CD14-positive monocyte (primary cell): ENCODE measurements at regions not wholly inside any gene's neighbourhood (a gene's known extent, or its start where the extent isn't known, plus 50 kb on each side); places are given as distances from the start of the nearest gene placed in this dataset.

Experiments
- DNase-seq, 3 donors: peaks; one replicate each; pipeline ENCODE4 v3.0.0-alpha.2; 2011 to 2022
- H2AFZ ChIP-seq: 2 replicates; pipeline ENCODE4 v1.6.0; 2012; ENCODE audit warnings: mild to moderate bottlenecking, low read depth, low read length, inconsistent platforms; ENCODE audit not compliant: insufficient read depth, poor library complexity, severe bottlenecking
- H3K27ac ChIP-seq, 2 donors: 1 replicate in 1 of 2; 2 replicates in 1 of 2; pipeline ENCODE4 v1.5.1; 2012 to 2013; ENCODE audit warnings: low read length in 2 of 2, control low read depth in 1 of 2, inconsistent platforms in 1 of 2, low read depth in 1 of 2, mild to moderate bottlenecking in 1 of 2
- H3K27me3 ChIP-seq, 2 donors: one replicate each; pipeline versions ENCODE4 v1.6.0 to v1.6.1; 2011 to 2013; ENCODE audit warnings: low read length in 2 of 2; ENCODE audit not compliant: control insufficient read depth in 2 of 2, insufficient read depth in 2 of 2
- H3K36me3 ChIP-seq, 2 donors: replicated peaks in 1 of 2; 1 replicate in 1 of 2; 2 replicates in 1 of 2; pipeline versions ENCODE4 v1.5.1 to v1.6.1; 2012 to 2013; ENCODE audit warnings: low read length in 2 of 2, control low read depth in 1 of 2, inconsistent platforms in 1 of 2, mild to moderate bottlenecking in 1 of 2; ENCODE audit not compliant: insufficient read depth in 2 of 2, control insufficient read depth in 1 of 2
- H3K4me1 ChIP-seq, 2 donors: 1 replicate in 1 of 2; 2 replicates in 1 of 2; pipeline versions ENCODE4 v1.5.1 to v1.6.1; 2012 to 2013; ENCODE audit warnings: low read length in 2 of 2, control low read depth in 1 of 2, inconsistent platforms in 1 of 2, mild to moderate bottlenecking in 1 of 2, moderate library complexity in 1 of 2; ENCODE audit not compliant: insufficient read depth in 2 of 2, control insufficient read depth in 1 of 2
- H3K4me2 ChIP-seq: replicated peaks from 2 replicates; pipeline ENCODE3; 2012; ENCODE audit warnings: low read length, moderate library complexity, mild to moderate bottlenecking; ENCODE audit not compliant: poor library complexity, severe bottlenecking; ENCODE audit errors: extremely low read depth
- H3K4me3 ChIP-seq, 3 experiments: fragments of 200-600 bp in 1 of 3; sonication (generic) in 1 of 3; replicated peaks in 1 of 3; 1 replicate in 2 of 3; 2 replicates in 1 of 3; pipeline ENCODE4 v1.5.1; 2011 to 2013; ENCODE audit warnings: low read length in 3 of 3, mild to moderate bottlenecking in 3 of 3, control low read depth in 2 of 3, low read depth in 2 of 3, inconsistent platforms in 1 of 3, moderate library complexity in 1 of 3
- H3K79me2 ChIP-seq: 2 replicates; pipeline ENCODE4 v1.6.0; 2012; ENCODE audit warnings: mild to moderate bottlenecking, control low read depth, inconsistent platforms, low read length, moderate library complexity; ENCODE audit not compliant: insufficient read depth
- H3K9ac ChIP-seq: 2 replicates; pipeline ENCODE4 v1.6.0; 2017; ENCODE audit warnings: low read length, mild to moderate bottlenecking; ENCODE audit not compliant: insufficient read depth, poor library complexity, severe bottlenecking
- H3K9me3 ChIP-seq, 2 donors: replicated peaks in 1 of 2; 1 replicate in 1 of 2; 2 replicates in 1 of 2; pipeline versions ENCODE4 v1.5.1 to v1.6.1; 2012 to 2013; ENCODE audit warnings: low read length in 2 of 2, control low read depth in 1 of 2; ENCODE audit not compliant: control insufficient read depth in 1 of 2, insufficient read depth in 1 of 2
- H4K20me1 ChIP-seq: 2 replicates; pipeline ENCODE4 v1.6.0; 2012; ENCODE audit warnings: mild to moderate bottlenecking, low read length, control low read depth, moderate library complexity; ENCODE audit not compliant: insufficient read depth
- H3K27ac Mint-ChIP-seq, 7 donors: one replicate each; pipeline ENCODE4 v1.8.0; 2020; ENCODE audit warnings: mild to moderate bottlenecking in 7 of 7, mixed read lengths in 7 of 7, moderate library complexity in 6 of 7, inconsistent platforms in 2 of 7
- H3K27me3 Mint-ChIP-seq, 3 donors: one replicate each; pipeline ENCODE4 v1.8.0; 2021 to 2022; ENCODE audit warnings: low read depth in 3 of 3, mild to moderate bottlenecking in 3 of 3, mixed read lengths in 3 of 3, moderate library complexity in 3 of 3, inconsistent platforms in 1 of 3
- H3K36me3 Mint-ChIP-seq, 2 donors: one replicate each; pipeline ENCODE4 v1.8.0; 2020; ENCODE audit warnings: mixed read lengths in 2 of 2, inconsistent platforms in 1 of 2, mild to moderate bottlenecking in 1 of 2
- H3K4me1 Mint-ChIP-seq: one replicate; pipeline ENCODE4 v1.8.0; 2020; ENCODE audit warnings: mild to moderate bottlenecking, mixed read lengths
- H3K4me3 Mint-ChIP-seq, 2 donors: one replicate each; pipeline ENCODE4 v1.8.0; 2020; ENCODE audit warnings: mild to moderate bottlenecking in 2 of 2, mixed read lengths in 2 of 2, moderate library complexity in 1 of 2
- H3K9me3 Mint-ChIP-seq, 7 donors: one replicate each; pipeline ENCODE4 v1.8.0; 2020 to 2022; ENCODE audit warnings: mixed read lengths in 7 of 7, mild to moderate bottlenecking in 6 of 7, moderate library complexity in 6 of 7, inconsistent platforms in 2 of 7
- WGBS: methylation state at CpG from one replicate; pipeline ENCODE4 v1.1.5; 2013; ENCODE audit warnings: missing lambda C conversion rate; ENCODE audit not compliant: insufficient coverage; 5-methylcytosine and 5-hydroxymethylcytosine counted together
- intact Hi-C, 2 donors: fragments of 100-400 bp; cut with micrococcal nuclease; formaldehyde crosslinking; loops; one replicate each; pipeline versions ENCODE4 v1.15.0 to v1.15.1; 2023
- TF ChIP-seq, protein P1 (sequence below): fragments of 200-600 bp; IDR thresholded peaks from one replicate; pipeline ENCODE4 v1.8.0; 2022; ENCODE audit warnings: antibody characterized with exemption, mild to moderate bottlenecking

DNA sequence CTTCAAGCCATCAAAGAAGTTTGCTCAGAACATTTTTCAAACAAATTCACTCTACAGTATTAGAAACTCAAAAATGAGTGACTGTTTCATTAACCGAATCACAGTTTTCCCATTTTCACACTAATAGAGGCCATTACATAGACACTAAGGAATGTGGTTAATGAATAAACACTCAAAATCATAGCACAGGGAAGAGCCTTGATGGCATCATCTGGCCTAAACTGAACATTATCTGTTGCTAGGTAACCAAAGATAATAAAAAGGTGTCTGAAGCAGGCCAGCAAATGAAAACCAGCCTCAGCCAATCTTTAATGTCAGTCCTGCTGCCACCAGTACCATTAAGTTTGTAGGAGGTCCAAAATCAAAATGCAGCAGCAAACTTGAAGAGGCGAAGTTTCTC lies 492.4 kb upstream of the STEAP1 start:
- Histone ChIP-seq H3K4me2 (no peak overlapping the region), H3K27me3 (no peaks in the 10 kb centered on the region), H3K9me3 (no peaks in the 10 kb centered on the region), H3K36me3 (no peaks in the 10 kb centered on the region), H3K9ac (no peak overlapping the region), H3K27ac (no peak overlapping the region), H3K4me3 (no peak overlapping the region), H3K79me2 (no peaks in the 10 kb centered on the region), H3K4me1 (no peaks in the 10 kb centered on the region), H2AFZ (no peak overlapping the region), H4K20me1 (no peaks in the 10 kb centered on the region)
- no peak overlapping the region for H3K27ac Mint-ChIP-seq
- H3K27me3 Mint-ChIP-seq = no peaks in the 10 kb centered on the region
- TF ChIP-seq, protein P1, sequence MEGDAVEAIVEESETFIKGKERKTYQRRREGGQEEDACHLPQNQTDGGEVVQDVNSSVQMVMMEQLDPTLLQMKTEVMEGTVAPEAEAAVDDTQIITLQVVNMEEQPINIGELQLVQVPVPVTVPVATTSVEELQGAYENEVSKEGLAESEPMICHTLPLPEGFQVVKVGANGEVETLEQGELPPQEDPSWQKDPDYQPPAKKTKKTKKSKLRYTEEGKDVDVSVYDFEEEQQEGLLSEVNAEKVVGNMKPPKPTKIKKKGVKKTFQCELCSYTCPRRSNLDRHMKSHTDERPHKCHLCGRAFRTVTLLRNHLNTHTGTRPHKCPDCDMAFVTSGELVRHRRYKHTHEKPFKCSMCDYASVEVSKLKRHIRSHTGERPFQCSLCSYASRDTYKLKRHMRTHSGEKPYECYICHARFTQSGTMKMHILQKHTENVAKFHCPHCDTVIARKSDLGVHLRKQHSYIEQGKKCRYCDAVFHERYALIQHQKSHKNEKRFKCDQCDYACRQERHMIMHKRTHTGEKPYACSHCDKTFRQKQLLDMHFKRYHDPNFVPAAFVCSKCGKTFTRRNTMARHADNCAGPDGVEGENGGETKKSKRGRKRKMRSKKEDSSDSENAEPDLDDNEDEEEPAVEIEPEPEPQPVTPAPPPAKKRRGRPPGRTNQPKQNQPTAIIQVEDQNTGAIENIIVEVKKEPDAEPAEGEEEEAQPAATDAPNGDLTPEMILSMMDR = no peak
- peaks cover 0 to 4% (median 0%) of the 10 kb centered on the region in 7 donors for H3K9me3 Mint-ChIP-seq
- no CpG with 5 or more reads among the region's 2 CpGs for WGBS
- no peak overlapping the region for H3K4me3 Mint-ChIP-seq
- no peaks in the 10 kb centered on the region for H3K4me1 Mint-ChIP-seq
- intact Hi-C loops = no loop called here
- H3K36me3 Mint-ChIP-seq = no peaks in the 10 kb centered on the region
- no peak for DNase-seq

DNA sequence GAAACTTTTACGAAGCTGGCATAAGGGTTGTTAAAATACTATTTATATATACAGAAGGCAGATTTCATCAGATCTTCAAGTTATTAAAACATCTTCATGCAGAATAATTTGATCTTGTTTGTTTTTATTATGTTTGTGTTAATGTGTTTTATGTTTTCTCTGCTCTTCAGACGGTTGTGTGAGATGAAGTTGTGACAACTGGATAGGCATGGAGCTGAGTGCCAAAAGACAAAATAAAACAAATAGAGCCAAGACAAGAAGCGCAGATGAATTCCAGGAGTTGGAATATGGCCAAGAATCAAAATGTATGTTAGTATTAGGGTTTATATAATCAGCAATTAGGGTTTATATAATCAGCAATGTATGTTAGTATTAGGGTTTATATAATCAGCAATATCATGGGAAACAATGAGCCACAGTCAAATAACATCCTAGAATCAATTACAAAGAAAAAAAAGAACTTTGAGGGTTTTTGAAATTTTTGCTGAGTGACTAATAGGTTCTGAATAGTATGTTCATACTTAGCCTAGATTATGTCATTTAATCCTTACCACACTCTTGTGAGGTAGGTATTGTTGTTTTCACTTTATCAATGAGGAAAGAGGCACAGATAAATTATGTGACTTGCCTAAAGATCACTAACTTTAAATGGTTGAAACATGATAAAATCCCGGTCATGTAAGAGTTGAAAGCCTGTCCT lies 488.0 kb upstream of the STEAP1 start:
- WGBS = 100% methylated on average over 1 of the region's 4 CpGs
- H3K9me3 Mint-ChIP-seq = peaks cover 0 to 13% (median 5%) of the 10 kb centered on the region in 7 donors
- Histone ChIP-seq H3K4me1 (no peaks in the 10 kb centered on the region), H3K9ac (no peak overlapping the region), H2AFZ (no peak overlapping the region), H3K36me3 (no peaks in the 10 kb centered on the region), H3K79me2 (no peaks in the 10 kb centered on the region), H3K27ac (no peak overlapping the region), H3K4me2 (no peak overlapping the region), H4K20me1 (no peaks in the 10 kb centered on the region), H3K9me3 (no peaks in the 10 kb centered on the region), H3K4me3 (no peak overlapping the region), H3K27me3 (no peaks in the 10 kb centered on the region)
- intact Hi-C loops = no loop called here
- no peak overlapping the region for H3K27ac Mint-ChIP-seq
- no peak overlapping the region for H3K4me3 Mint-ChIP-seq
- no peaks in the 10 kb centered on the region for H3K36me3 Mint-ChIP-seq
- TF ChIP-seq, protein P1 = no peak
- no peaks in the 10 kb centered on the region for H3K27me3 Mint-ChIP-seq
- no peak for DNase-seq
- no peaks in the 10 kb centered on the region for H3K4me1 Mint-ChIP-seq
